ENCODE measurements at regions not wholly inside any gene's neighbourhood (a gene's known extent, or its start where the extent isn't known, plus 50 kb on each side); places are given as distances from the start of the nearest gene placed in this dataset.

GRCh38 chr14:81884382-81884781 lies 350.7 kb upstream of the SEL1L start:
- Mint-ChIP-seq H3K9me3 (peaks cover 3% of the 10 kb centered on the region), H3K36me3 (ENCODE audit: low read depth) (no peaks in the 10 kb centered on the region), H3K4me1 (no peaks in the 10 kb centered on the region), H3K27ac (no peak overlapping the region), H3K4me3 (no peak overlapping the region), H3K27me3 (ENCODE audit: low read depth) (no peaks in the 10 kb centered on the region)
- no peak for TF ChIP-seq CTCF (IDR thresholded peaks at IDR 0.05; ENCODE audit: unreplicated experiment in 3 of 3)

- no peak overlapping the region for H3K27ac Mint-ChIP-seq
- no peaks in the 10 kb centered on the region for H3K36me3 Mint-ChIP-seq (ENCODE audit: low read depth)
- no peak for TF ChIP-seq CTCF (IDR thresholded peaks at IDR 0.05; ENCODE audit: unreplicated experiment in 3 of 3)
Measured at GRCh38 chr14:81886588-81886987, 352.9 kb upstream of the SEL1L start.

GRCh38 chr14:81889529-81889928 lies 355.9 kb upstream of the SEL1L start:
- Mint-ChIP-seq H3K4me3 (no peak overlapping the region), H3K27me3 (ENCODE audit: low read depth) (no peaks in the 10 kb centered on the region), H3K4me1 (no peaks in the 10 kb centered on the region), H3K27ac (no peak overlapping the region), H3K9me3 (no peaks in the 10 kb centered on the region), H3K36me3 (ENCODE audit: low read depth) (no peaks in the 10 kb centered on the region)
- no peak for TF ChIP-seq CTCF (IDR thresholded peaks at IDR 0.05; ENCODE audit: unreplicated experiment in 3 of 3)

More at GRCh38 chr14:81886588-81886987, 352.9 kb upstream of the SEL1L start:
- no peaks in the 10 kb centered on the region for H3K4me1 Mint-ChIP-seq
- no peak overlapping the region for H3K4me3 Mint-ChIP-seq
- H3K9me3 Mint-ChIP-seq, result no peaks in the 10 kb centered on the region
- no peaks in the 10 kb centered on the region for H3K27me3 Mint-ChIP-seq (ENCODE audit: low read depth)

- no peaks in the 10 kb centered on the region for H3K36me3 Mint-ChIP-seq (ENCODE audit: low read depth)
- no peaks in the 10 kb centered on the region for H3K27me3 Mint-ChIP-seq (ENCODE audit: low read depth)
- H3K27ac Mint-ChIP-seq, result no peak overlapping the region
- H3K4me3 Mint-ChIP-seq, result no peak overlapping the region
- no peaks in the 10 kb centered on the region for H3K4me1 Mint-ChIP-seq
- H3K9me3 Mint-ChIP-seq, result no peaks in the 10 kb centered on the region
- TF ChIP-seq CTCF (IDR thresholded peaks at IDR 0.05; ENCODE audit: unreplicated experiment in 3 of 3), result no peak
Measured at GRCh38 chr14:81890020-81890419, 356.4 kb upstream of the SEL1L start.

GRCh38 chr14:81903477-81903876 lies 369.8 kb upstream of the SEL1L start:
- Mint-ChIP-seq H3K4me1 (no peaks in the 10 kb centered on the region), H3K27ac (no peak overlapping the region), H3K36me3 (ENCODE audit: low read depth) (no peaks in the 10 kb centered on the region)

More at GRCh38 chr14:81903477-81903876, 369.8 kb upstream of the SEL1L start:
- Mint-ChIP-seq H3K9me3 (peaks cover 27% of the 10 kb centered on the region), H3K27me3 (ENCODE audit: low read depth) (no peaks in the 10 kb centered on the region), H3K4me3 (no peak overlapping the region)
- TF ChIP-seq CTCF (IDR thresholded peaks at IDR 0.05; ENCODE audit: unreplicated experiment in 3 of 3), result no peak
